Fibroblast of skin of left quadriceps (primary cell): ENCODE measurements at regions not wholly inside any gene's neighbourhood (a gene's known extent, or its start where the extent isn't known, plus 50 kb on each side); places are given as distances from the start of the nearest gene placed in this dataset.
"Not testable (repeated sequence)": the region's sequence is repeated elsewhere in the genome, so short reads cannot be mapped to it uniquely, and the experiment has no call there.

Experiments used
- DNase-seq, 2 experiments: peaks; one replicate each; pipeline ENCODE4 v3.0.0-alpha.2; 2013; ENCODE audit warnings: low read depth in 2 of 2

DNA sequence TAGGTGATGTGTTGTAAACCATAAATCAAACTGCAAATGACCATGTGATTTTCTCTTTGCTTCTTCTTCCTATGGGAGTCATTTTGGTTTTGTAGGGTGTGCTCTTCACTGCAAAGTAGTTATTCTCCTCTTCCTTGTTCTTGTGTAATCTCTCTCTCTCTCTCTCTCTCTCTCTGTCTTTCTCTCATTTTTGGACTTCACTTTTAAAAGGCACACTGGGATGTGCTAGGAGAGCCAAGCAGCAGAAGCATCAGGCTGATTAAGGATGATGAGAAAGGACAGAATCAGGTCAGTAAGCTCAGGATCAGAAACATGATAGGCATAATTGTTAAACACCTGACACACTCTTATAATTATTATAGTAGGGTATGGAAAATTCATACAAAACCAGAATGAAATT lies 505.3 kb upstream of the ZNF608 start:
- no peak for DNase-seq

DNA sequence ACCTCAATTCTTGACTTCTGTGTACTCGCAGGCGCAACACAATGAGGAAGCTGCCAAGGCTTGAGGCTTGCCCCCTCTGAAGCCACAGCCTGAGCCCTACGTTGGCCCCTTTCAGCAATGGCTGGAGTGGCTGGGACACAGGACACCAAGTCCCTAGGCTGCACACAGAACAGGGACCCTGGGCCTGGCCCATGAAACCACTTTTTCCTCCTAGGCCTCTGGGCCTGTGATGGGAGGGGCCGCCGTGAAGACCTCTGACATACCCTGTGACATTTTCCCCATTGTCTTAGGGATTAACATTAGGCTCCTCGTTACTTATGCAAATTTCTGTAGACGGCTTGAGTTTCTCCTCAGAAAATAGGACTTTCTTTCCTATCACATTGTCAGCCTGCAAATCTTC lies 507.2 kb upstream of the ZNF608 start:
- DNase-seq: not testable (repeated sequence)

DNA sequence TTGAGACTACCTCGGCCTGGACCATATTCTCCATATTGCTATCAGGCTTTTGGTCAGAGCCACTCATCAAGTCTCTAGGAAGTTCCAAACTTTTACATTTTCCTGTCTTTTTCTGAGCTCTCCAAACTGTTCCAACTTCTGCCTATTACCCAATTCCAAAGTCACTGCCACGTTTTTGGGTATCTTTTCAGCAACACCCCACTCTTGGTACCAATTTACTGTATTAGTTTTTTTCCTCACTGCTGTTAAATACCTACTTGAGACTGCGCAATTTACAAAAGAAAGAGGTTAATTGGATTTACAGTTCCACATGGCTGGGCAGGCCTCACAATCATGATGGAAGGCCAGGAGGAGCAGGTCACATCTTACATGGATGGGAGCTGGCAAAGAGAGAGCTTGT lies 507.8 kb upstream of the ZNF608 start:
- DNase-seq: no peak

DNA sequence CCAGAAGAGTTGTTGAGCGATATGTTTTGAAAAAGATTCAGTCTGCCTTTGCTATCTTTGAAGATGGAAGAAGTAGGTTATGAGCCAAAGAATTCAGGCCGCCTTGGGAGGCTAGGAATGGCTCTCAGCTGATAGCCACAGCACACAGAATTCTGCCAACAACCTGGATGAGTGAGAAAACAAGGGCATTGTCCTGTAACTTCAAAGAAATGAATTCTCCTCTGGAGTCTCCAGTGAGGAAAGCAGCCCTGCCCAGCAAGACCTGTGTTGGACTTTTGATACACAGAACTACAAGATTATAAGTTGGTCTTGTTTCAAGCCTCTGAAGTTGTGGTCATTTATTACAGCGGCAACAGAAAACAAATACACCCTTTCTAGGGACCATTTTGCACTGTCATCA lies 509.9 kb upstream of the ZNF608 start:
- DNase-seq: no peak

DNA sequence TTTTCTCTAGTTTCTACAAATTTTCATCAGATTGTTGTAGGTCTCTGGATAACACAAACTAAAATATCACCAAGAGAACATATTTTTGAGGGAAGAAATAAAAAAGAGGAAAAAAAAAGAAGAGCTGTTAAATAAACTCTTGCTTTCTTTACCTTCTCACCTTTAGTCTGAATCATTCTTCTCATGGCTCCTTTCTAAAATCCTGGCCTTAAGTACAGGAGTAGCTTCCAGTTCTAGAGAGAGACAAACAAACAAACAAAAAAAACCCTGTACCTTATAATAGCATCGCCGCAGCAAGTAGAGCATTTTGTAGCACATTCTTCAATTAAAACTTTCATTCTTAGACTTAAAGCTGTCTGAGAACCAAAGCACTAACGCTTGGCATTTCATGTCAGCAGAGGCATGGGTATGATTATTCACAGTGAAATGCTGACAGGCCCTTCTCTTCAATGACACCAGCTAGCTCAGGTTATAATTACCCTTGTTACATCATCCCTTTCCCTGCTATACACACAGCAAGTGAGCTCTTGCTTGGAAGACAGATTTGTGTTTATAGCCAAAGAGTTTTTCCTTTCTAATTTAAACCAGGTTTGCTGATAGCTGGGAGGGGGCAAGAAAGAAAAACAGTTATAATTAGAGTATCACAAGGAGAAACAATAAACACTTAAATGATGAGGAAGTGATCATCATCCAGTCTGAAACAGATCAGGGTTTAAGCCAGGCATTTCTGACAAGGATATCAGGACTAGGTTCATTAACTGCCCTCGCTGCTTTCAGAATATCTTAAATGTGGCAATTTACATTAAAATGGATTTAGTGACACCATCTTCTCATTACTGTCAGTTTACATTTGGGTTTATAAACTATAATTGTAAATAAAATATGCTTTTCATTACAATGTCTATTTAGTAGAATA lies 510.9 kb upstream of the ZNF608 start:
- peak; percentile 31 to 34 for DNase-seq

DNA sequence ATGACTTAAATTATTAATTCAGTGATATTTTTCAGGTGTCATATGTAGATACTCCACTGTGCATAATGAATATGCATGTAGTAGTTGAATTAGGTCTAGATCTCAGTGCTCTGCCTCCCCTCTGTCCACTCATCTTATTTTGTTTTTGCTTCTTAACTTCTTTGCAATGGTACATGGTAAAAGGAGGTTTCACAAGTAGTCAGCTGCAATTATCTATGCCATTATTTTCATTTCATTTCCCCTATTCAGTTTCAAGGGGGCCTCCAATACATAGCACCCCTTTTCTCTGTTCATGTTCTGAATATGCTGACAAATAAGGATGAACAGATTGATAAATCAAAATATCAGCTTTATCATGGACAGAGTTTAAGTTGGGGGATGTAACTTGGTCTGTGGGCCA lies 511.6 kb upstream of the ZNF608 start:
- no peak for DNase-seq

DNA sequence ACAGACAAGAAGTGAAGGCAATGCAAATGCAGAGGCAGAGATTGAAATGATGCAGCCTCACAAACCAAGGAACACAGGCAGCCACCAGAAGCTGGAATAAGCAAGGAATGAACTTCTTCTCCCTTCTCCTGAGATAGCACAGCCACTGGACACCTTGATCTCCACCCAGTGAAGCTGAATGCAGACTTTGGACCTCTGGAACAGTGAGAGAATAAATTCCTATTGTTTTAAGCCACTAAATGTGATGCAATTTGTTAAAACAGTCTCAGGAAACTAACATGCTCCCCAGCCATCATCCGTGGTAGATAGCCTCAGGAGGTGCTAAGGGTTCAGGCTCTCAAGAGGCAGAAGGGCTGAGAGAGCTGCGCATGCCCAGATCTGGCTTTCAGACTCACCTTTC lies 512.2 kb upstream of the ZNF608 start:
- no peak for DNase-seq

DNA sequence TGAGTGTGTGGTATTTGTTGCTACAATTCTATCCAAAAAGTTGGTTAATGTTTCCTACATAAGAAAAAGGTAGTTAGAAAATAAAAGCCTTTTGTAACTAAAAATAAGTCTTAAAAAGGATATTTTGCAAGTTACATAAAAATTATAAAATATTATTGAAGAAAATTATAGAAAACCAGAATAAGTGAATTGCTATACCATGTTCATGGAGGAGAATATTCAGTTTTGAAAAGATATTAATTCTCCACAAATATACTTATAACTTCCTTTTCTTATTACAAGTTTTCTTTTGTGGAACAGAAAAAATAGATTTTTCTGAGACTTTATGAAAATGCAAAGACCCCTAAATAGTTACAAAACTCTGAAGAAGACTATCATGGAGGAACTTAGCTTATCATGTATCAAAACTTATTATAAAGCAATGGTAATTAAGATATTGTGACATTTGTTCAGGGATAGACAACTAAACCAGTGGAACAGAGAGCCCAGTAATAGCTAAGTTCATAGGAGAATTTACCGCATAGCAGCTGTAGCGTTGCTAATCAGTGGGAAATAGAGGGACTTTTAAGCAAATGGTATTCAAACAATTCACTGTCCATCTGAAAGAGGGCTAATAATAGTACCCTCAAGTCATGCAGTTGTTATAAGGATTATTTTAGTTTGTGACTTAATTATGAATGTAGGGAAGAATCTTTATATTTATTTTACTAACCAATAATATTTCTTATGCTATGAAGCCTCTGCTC lies 515.2 kb upstream of the ZNF608 start:
- DNase-seq: no peak

DNA sequence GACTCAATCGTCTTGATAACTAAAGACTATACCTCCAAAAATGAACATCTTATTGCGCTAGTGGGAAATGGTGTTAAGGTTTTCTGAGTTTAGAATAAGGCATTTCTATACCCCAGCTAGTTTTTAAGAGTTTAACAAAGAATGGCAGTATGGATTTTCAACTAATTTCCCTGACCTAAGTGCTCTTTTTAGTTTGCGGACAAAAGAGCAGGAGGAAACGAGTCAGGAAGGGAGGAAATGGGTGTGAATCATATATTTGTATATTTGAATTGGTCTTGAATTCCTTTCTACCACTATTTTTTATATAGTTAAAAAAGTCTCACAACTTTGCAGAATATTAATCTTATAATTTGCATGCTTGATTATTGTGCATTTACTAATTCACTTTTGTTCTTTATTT lies 516.3 kb upstream of the ZNF608 start:
- DNase-seq: no peak

DNA sequence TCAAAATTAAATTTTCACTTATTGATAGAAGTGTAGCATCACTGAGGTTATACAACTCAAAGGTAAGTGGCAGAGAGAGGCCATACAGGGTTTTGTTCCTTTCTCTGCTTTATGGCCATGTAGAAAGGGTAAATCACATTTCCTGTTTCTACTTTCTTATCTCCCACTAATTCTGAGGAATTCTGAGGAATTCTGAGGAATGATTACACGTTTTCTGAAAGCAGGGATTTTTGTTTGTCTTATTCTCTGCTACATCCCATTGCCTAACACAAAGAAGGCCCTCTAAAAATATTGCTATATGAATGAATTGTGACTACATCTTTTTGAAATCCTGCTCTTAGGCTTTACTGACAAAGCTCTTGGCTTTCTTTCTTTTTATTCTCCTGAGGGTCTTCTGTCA lies 516.9 kb upstream of the ZNF608 start:
- no peak for DNase-seq

DNA sequence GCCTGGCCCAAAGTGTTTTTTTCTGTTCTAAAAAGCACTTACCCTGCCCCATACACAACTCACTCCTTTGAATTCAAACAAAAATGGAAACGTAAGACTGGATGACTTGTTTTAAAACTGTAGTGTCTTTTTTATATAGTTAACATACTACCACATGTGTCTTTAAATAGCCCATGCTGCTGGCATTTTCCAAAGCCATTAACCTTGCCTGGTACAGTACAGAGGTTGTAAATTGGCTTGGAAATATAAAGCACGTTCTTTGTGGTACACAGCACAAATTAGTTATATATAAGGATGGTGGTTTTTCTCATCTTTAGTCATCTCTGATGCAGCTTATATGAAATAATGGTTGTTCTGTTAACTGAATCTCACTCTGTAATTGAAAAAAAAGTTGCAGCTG lies 519.7 kb upstream of the ZNF608 start:
- no peak for DNase-seq

DNA sequence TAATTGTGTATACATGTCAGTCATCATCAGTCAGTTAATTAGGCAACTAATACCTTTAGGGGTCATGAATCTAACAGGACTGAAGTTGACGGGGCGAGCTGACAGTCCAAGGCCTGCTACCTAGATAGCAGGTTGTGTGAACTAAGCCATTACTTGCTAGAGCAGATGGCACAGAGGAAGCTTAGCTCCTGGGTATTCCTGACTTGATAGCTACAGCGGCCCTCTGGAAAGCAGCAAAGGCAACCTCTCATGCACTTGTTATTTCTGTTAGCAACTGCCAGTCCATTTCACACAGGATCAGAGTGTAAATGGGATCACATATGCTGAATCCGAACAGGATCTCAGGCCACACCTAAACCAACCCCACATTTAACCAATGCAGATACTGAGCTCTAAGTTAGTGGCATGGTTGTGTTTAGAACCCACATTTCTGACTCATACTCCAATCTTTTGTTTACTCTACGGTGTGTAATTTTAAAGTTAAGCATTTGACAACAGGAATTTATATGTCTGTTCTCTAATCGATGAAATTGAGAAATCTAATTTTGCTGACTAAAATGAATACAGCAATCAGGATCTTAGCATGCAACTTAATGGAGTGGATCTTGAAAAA lies 521.3 kb upstream of the ZNF608 start:
- no peak for DNase-seq

DNA sequence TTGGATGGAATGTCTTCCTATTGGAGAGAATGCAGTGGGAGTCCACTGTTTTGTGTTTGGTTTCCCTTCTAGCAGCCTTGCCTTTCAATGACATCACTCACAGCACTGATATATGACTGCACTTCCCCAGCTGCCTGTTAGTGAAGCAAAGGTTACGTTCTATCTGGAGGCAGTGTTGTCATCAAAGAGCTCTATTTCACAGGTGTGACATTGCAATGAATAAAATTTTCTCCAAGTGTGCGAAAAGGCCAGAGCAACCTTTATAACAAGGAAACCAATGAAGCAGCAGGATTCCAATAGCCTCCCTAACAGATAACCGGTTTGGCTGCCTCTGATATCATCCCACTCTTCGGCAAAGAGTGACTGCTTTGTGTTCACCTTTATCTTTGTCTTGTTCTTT lies 523.5 kb upstream of the ZNF608 start:
- no peak for DNase-seq

DNA sequence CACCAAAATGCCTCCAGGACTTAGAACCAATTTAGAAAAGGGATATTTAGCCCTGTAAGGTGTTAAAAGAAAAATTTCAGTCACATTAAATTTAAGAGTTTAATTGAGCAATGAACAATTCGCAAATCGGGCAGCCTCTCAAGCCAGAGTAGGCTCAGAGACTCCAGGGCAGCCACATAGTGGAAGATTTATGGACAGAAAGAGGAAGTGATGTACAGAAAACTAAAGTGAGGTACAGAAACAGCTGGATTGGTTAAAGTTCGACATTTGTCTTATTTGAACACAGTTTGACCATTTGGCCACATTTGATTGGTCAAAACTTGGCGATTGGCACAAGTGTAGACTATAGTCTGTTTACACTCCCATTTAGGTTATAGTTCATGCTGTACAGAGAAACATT lies 525.9 kb upstream of the ZNF608 start:
- DNase-seq: no peak

DNA sequence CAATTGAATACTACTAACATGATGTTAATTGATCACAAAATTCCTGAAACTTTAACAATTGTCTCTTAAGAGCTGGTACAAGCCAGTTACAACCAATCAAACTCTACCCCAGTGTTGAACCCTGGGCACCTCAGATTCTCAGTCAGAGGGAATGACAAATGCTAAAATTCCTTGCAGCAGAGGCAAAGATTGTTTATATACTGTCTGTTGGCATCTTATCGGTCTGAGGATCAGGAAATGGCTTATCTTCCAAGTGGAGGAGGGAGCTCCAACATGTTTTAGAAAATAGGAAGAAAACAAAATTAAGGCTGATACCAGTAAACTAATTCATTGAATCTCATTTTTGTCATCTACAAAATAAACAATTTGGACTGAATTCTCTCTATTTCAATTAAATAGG lies 527.8 kb upstream of the ZNF608 start:
- no peak for DNase-seq

DNA sequence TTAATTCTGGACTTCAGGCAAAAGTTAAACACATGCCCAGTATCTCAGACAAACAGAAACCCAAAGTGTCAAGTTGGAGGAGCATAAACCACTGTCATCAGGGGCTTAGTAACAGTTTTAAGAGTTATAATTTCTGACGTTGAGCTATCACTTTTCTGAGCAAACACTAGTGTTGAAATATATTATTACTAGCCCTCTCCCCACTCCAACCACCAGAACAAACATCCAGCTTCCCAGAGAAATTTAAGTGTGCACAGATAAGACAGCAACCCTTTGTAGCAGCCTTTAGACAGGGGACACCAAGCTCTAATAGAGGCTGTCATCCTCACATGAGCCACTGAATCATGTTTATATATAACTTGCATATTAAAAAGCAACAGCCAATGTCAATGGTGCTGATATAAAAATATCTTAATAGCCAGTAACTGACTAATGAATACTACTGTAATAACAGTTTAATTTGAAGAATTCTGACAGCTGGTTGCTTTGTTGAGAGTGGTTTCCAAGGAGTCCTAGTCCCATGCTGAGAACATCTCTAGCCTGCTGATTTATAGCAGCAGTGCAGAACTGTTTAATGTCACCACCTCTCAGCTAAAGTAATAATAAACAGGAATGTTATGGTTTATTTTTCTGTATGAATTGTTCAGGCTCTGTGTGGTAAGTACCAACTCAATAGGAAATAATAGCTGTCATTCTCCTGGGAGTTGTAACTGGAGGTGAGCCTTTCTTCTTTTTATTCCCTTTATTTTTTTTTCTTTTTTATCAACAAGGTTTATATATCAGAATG lies 528.7 kb upstream of the ZNF608 start:
- peak; percentile 39 to 40 for DNase-seq

DNA sequence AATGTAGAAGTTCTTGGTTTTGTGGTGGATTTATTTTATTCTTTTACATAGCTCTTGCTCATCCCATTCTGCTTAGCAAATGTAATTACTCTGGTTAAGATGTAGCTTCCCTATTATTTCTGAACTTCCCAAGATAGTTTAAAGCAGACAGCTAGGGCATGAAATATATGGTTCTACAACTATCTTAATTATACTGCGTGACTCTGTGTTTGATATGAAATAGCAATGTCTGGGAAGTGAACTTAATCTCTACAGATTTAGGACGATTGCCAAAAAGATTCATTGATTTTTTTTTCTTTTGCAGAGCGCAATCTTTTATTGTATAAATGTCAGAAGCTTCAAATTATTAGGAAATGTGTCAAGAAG lies 529.3 kb upstream of the ZNF608 start:
- DNase-seq: no peak

DNA sequence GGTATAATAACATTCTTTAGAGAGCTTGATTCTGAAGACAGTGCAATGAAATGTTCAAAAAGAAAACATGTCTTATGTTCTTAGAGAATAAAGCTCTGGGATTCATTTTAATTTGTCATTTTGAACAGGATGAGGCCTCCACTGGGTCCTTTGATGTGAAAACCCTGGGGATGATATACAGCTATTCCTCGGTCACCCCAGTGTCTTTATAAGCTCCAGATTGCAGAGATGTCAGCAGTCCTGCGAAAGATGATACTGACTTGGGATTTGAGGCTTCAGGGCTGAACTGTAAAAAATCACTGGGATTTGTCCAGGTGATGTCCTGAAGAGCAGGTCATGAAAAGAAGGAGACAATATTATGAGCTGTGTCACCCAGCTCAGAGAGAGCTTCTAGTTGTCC lies 529.7 kb upstream of the ZNF608 start:
- DNase-seq: no peak

DNA sequence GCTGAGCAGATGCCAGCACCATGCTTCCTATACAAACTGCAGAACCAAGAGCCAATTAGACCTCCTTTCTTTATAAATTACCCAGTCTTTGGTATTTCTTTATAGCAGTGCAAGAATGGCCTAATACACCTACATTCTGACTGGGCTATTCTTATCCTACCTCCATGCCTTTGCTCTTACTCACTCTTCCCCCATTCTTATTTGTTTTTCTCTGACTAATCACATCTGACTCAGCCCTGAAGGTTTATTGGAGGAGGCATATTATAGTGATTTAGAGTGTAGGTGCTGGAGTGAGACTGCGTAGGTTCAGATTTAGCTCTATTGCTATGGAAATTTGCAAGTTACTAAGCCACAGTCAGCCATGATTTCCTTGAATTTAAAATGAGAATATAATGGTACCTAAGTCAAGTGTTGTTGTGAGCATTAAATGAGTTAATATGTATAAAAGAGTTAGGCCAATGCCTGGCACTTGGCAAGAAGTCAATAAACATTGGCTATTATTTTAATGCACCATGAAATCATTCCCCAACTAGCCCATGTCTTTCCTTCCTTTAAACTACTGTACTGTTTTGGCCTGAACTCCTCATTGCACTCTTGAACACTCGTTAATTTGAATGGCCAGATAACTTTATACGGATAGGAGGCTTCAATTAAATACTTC lies 531.2 kb upstream of the ZNF608 start:
- peak; percentile 57 to 71 for DNase-seq

DNA sequence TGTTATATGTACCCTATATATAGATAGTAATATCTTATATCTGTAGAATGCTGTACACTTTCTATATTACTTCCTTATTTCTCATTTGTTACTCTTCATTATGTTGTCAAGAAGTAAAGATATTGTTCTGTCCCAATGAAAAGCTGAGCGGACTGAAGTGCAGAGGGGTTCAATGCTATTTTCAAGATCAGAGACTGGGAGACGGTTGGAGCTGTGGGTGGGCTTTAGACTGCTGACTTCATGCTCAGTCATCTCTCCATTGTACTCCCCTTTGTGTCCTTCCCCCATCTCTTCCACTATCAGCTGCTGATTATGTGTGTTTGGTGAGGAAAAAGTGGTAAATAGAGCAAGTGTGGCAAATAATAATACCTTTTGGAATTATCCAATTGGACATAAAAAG lies 532.3 kb upstream of the ZNF608 start:
- DNase-seq: no peak

DNA sequence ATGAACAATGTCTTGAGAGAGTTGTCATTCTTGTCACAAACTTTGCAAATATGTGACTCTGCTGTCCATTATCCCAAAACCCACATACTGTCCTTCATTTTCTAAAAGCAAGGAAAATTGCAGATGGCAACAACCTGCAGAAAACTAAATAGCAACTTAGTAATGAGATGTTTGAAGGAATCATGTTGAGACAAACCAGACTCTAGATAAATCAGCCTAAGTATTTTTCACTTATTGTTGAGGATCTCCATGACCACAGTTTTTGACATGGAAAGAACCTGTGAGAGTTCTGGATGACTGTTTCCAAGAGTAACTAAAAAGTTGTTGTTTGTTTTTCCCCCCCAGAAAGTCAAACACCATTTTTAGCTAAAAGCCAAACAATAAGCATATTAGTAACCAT lies 535.2 kb upstream of the ZNF608 start:
- DNase-seq: no peak

DNA sequence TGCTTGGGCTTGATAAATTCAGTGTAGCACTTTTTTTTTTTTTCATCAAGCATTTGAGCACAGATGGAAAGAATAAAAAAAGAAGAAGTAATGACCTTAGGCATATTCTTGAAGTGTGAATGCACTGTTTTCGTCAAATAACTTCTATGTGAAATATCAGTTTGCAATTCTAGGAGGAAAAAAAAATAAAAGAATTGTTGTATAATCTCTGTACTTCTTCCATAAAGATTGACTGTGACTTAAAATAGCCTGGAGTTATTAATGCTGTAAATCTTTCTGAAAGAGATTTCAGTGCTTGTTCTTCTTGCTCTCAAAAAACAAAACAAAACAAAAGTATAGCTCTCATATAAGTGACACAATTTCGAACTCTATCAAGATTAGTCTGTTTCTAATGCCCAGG lies 536.9 kb upstream of the ZNF608 start:
- DNase-seq: no peak
